Left cardiac atrium (tissue), 4 donors: ENCODE measurements at regions not wholly inside any gene's neighbourhood (a gene's known extent, or its start where the extent isn't known, plus 50 kb on each side); places are given as distances from the start of the nearest gene placed in this dataset.

ENCODE experiments used
- ATAC-seq, 2 donors: fragments of 200-7000 bp; cut with Tn5 transposase; one replicate each; pipeline ENCODE4 v1.9.1; 2020; ENCODE audit warnings: mild to moderate bottlenecking in 2 of 2, moderate library complexity in 2 of 2
- DNase-seq: peaks from one replicate; pipeline ENCODE4 v3.0.0-alpha.2; 2020
- intact Hi-C, 2 donors: fragments of 100-400 bp; cut with DNase I; formaldehyde crosslinking; loops; one replicate each; pipeline versions ENCODE4 v1.14.1 to v1.15.1; 2022 to 2023
- donor health status: DM: no; HTN: yes; CAD: no.
- donor health status: DM: no; HTN: yes; CAD: no; lungs with severe emphysema.
- donor health status: DM: yes; HTN: yes; CAD: no.
- donor health status: Dilated cardiomyopathy.

DNA sequence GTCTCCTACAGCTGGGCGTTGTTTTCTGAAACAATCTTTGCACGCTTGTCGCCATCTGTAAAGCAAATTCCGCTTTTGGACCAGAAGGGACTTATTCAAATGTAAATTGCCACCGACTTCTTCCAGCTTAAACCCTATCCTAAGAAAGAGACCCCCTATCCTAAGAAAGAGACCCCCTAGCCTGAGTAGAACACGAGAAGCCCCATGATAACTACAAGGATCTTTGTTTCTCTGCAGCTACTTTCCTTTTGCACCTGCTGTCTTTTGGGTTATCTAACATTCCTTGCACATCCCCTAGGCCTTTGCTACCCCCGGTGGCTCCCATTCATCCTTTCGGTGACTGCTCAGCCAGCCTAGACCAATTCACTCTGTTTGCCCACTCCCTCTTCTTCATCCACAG lies 536.0 kb upstream of the PRKX start:
- ATAC-seq (no peak), DNase-seq (no peak)
- intact Hi-C loops = no loop called here

DNA sequence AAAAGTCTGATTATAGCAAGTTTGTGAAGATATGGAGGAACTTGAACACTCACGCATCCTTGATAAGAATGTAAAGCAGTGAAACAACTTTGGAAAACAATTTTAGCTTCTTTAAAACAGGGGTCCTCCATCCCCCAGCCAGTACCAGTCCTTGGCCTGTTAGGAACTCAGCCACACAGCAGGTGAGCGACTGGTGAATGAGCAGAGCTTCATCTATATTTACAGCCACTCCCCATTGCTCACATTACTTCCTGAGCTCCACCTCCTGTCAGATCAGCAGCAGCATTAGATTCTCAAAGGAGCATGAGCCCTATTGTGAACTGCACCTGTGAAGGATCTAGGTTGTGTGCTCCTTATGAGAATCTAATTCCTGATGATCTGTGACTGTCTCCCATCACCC lies 530.3 kb upstream of the PRKX start:
- DNase-seq = no peak
- ATAC-seq = no peak
- intact Hi-C loops = no loop called here

- intact Hi-C loops = no loop called here
- DNase-seq = no peak
Observed at GRCh38 chrX:4240541-4241194, 527.2 kb upstream of the PRKX start.

DNA sequence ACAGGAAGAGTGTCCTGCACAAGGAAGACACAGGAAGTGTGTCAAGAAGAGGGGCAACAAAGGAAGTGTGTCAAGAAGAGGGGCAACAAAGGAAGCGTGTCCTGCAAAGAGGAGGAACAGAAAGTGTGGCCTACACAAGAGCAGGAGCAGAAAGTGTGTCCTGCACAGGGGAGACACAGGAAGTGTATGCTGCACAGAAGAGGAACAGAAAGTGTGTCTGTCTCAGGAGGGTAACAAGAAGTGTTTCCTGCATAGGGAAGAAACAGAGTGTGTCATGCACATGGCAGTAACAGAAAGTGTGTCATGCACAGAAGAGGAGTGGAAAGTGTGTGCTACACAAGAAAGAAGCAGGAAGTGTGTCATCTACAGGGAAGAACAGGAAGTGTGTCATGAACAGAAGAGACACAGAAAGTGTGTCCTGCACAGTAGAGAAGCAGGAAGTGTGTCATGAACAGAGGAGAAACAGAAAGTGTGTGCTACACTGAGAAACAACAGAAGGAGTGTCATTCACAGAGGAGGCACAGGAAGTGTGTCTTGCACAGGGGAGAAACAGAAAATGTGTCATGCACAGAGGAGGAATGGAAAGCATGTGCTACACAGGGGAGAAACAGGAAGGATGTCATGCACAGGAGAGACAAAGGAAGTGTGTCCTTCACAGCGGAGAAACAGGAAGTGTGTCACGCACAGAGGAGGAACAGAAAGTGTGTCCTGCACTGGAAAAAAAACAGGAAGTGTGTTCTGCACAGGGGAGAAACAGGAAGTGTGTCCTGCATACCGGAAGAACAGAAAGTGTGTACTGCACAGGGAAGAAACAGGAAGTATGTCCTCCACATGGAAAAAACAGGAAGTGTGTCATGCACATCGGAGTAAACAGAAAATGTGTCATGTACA lies 526.4 kb upstream of the PRKX start:
- no peak for ATAC-seq
- intact Hi-C loops = no loop called here
- DNase-seq = no peak

More at GRCh38 chrX:4240541-4241194, 527.2 kb upstream of the PRKX start:
- ATAC-seq = no peak

DNA sequence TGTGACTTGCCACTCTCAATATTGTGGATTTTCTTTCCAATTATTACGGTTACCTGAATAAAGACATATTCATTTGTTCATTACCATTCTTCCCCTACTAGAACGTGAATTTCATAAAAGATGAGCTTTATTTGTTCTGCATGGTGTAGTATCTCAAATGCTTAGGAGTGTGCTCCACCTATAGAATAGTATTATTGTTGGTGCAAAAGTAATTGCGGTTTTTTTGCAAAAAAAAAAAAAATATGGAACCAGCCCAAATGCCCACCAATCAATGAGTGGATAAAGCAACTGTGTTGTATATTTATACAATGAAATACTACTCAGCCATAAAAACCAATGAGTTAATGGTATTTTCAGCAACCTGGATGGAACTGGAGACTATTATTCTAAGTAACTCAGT lies 525.5 kb upstream of the PRKX start:
- ATAC-seq = no peak
- intact Hi-C loops = no loop called here
- no peak for DNase-seq

- DNase-seq (no peak), ATAC-seq (no peak)
- intact Hi-C loops = no loop called here
Observed at GRCh38 chrX:4225086-4225485, 511.6 kb upstream of the PRKX start.

DNA sequence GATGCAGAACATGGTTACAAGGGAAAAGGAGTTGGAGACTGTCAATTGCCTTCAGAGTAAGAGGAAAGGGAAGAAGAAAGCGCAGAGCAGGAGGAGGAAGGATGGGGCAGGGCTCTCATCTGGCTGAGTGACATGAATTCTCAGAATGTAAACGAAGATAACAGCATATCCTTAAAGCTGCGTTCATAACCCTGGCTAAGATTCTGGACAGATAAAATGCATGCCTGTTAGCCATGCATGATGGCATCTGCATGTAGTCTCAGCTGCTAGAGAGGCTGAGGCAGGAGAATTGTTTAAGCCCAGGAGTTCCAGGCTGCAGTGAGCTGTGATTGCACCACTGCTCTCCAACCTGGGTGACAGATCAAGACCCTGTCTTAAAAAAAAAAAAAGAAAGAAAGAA lies 493.5 kb upstream of the PRKX start:
- no peak for DNase-seq
- intact Hi-C loops = no loop called here
- no peak for ATAC-seq

GRCh38 chrX:4197971-4198370 lies 484.5 kb upstream of the PRKX start:
- DNase-seq = no peak
- ATAC-seq = no peak
- intact Hi-C loops = no loop called here

DNA sequence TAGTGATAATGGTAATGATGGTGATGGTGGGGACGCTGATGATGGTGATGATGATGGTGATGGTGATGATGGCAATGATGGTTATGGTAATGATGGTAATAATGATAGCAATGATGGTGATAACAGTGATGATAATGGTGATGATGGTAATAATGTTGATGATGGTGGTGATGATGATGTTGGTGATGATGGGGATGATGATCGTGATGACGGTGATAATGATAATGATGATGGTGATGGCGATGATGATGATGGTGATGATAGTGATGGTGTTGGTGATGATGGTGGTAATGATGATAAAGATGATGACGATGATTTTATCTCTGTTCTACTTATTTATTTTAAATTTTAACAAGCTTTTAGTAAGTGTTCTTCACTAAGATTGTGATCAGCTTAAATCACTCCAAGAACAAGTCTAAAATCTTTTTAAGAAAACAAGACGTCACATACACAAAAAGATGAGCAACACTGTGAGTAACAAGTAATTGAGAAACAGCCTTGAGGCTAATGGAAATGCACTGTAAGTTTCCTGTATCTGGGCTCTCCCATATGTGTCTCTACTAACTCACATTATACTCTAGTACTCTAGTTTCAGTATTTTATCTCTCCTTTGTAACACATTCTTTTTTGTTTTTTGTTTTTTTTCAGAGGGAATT lies 480.2 kb upstream of the PRKX start:
- no peak for ATAC-seq
- intact Hi-C loops = no loop called here

GRCh38 chrX:4186331-4186730 lies 472.9 kb upstream of the PRKX start:
- no peak for DNase-seq
- intact Hi-C loops = no loop called here
- ATAC-seq = no peak

More for the DNA sequence above, 480.2 kb upstream of the PRKX start:
- DNase-seq = no peak

- ATAC-seq = no peak
- intact Hi-C loops = no loop called here
- no peak for DNase-seq
Observed at GRCh38 chrX:4185086-4185485, 471.6 kb upstream of the PRKX start.

GRCh38 chrX:4182408-4182806 lies 469.0 kb upstream of the PRKX start:
- ATAC-seq = no peak
- intact Hi-C loops = no loop called here
- DNase-seq = no peak

GRCh38 chrX:4181782-4182407 lies 468.4 kb upstream of the PRKX start:
- ATAC-seq (no peak), DNase-seq (no peak)
- intact Hi-C loops = no loop called here

- intact Hi-C loops = no loop called here
- ATAC-seq (no peak), DNase-seq (no peak)
Observed at GRCh38 chrX:4179031-4179430, 465.6 kb upstream of the PRKX start.

- no peak for ATAC-seq
- intact Hi-C loops = no loop called here
- DNase-seq = no peak
Observed at GRCh38 chrX:4175221-4175620, 461.8 kb upstream of the PRKX start.

DNA sequence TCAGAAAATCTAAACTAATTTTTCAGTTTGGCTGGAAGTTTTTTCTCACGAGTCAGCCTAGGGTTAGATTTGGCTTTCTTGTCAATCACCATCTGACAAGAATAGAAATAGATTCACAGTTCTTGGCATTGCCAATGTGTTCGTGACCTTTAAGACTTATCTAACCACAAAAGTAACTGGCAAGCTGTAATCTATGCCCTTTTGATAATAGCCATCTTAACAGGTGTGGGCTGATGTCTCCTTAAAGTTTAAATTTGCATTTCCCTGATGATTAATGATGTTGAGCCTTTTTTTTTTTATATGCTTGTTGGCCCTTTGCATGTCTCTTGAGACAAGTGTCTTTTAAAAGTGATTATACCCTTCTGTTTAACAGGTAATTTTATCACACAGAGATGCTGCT lies 460.3 kb upstream of the PRKX start:
- intact Hi-C loops = no loop called here
- DNase-seq (no peak), ATAC-seq (no peak)

- intact Hi-C loops = no loop called here
- DNase-seq = no peak
- no peak for ATAC-seq
Observed at GRCh38 chrX:4151798-4152197, 438.3 kb upstream of the PRKX start.

DNA sequence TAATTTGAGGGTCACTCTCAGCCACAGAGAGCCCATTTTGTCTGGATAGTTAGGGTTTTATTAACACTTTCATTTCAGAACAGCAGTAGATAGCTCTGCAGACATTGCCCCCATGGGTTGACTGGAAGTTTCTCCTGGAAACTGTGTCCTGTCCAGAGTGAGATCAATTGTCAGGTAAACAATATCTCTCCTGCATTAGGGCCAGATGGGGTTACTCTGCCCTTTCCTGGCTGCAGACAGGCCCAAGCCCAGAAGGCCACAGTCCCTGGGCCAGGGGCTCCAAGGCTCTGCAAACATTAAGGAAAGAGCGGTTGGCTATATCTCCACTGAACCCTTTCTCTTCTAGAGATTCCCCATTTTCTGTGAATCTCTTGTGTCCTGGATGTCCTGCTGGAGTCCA lies 436.8 kb upstream of the PRKX start:
- intact Hi-C loops = no loop called here
- DNase-seq = no peak
- no peak for ATAC-seq

DNA sequence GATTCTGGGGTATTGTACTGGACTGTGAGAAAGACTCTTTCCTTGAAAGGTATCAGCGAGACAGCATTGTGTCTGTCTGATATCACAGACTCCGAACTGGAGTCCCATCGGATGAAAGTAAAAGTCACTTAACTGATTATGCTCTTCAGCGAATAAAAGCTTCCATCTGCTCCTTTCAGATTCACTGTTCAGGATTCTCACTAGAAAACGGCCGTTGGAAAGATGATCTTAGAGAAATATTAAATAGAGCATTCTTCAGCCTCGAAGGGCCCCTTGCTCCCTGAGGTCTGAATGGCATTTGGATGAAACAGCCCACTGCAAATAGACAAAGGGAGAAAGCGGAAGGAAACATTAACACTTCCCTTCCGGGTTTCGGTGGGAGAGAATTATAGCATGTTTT lies 416.2 kb upstream of the PRKX start:
- intact Hi-C loops = no loop called here
- DNase-seq = no peak
- ATAC-seq = no peak
